ENCODE measurements at regions not wholly inside any gene's neighbourhood (a gene's known extent, or its start where the extent isn't known, plus 50 kb on each side); places are given as distances from the start of the nearest gene placed in this dataset.

GRCh38 chr10:71144824-71145223, 67.5 kb upstream of the UNC5B start (continued):
- TF ChIP-seq RBM17 (IDR thresholded peaks at IDR 0.05; ENCODE audit: borderline replicate concordance, low read depth, low read length) (no peak), MAZ (CRISPR knock-in tag; conservative IDR thresholded peaks at IDR 0.05 in 1 of 2, IDR thresholded peaks at IDR 0.05 in 1 of 2) (no peak), PHF8 (IDR thresholded peaks at IDR 0.05; ENCODE audit: borderline replicate concordance, low read length) (no peak), POLR2H (tag; IDR thresholded peaks at IDR 0.05; ENCODE audit: low read depth) (no peak), ZNF518B (CRISPR knock-in tag; IDR thresholded peaks at IDR 0.05) (no peak), E2F6 (IDR thresholded peaks at IDR 0.05; ENCODE audit: borderline replicate concordance in 1 of 2, extremely low read depth in 1 of 2, insufficient read depth in 1 of 2, insufficient read length in 1 of 2, low read depth in 1 of 2, low read length in 1 of 2, poor library complexity in 1 of 2, severe bottlenecking in 1 of 2) (no peak), RBM22 (IDR thresholded peaks at IDR 0.05; ENCODE audit: low read depth, low read length, poor library complexity, severe bottlenecking) (no peak), ZNF431 (CRISPR knock-in tag; IDR thresholded peaks at IDR 0.05) (no peak)

Data from K562 (cell line).